ENCODE measurements at regions not wholly inside any gene's neighbourhood (a gene's known extent, or its start where the extent isn't known, plus 50 kb on each side); places are given as distances from the start of the nearest gene placed in this dataset.

GRCh38 chr3:153290268-153291015 is 128.4 kb downstream of the RAP2B start:
- TF ChIP-seq CTCF (IDR thresholded peaks at IDR 0.05; ENCODE audit: poor library complexity) (peak; percentile 40), EZH2 (IDR thresholded peaks at IDR 0.05; ENCODE audit: borderline replicate concordance) (no peak), EZH2phosphoT487 (IDR thresholded peaks at IDR 0.05; ENCODE audit: low read depth, severe bottlenecking, unreplicated experiment) (no peak)
